Upper lobe of right lung (tissue), 1 donor: ENCODE measurements at regions not wholly inside any gene's neighbourhood (a gene's known extent, or its start where the extent isn't known, plus 50 kb on each side); places are given as distances from the start of the nearest gene placed in this dataset.
A peak's percentile ranks its signal among the peaks of the same experiment; 100 is the strongest.
"Not testable (repeated sequence)": the region's sequence is repeated elsewhere in the genome, so short reads cannot be mapped to it uniquely, and the experiment has no call there.

Experiments
- ATAC-seq: fragments of 200-7000 bp; cut with Tn5 transposase; one replicate; pipeline ENCODE4 v1.9.1; 2020; ENCODE audit warnings: mild to moderate bottlenecking, moderate library complexity
- DNase-seq: peaks from one replicate; pipeline ENCODE4 v3.0.0-alpha.2; 2020
- H3K27ac ChIP-seq: fragments of 200-600 bp; one replicate; pipeline ENCODE4 v1.8.0; 2022
- H3K27me3 ChIP-seq: fragments of 200-600 bp; one replicate; pipeline ENCODE4 v1.8.0; 2022; ENCODE audit warnings: mild to moderate bottlenecking
- H3K36me3 ChIP-seq: fragments of 200-600 bp; one replicate; pipeline ENCODE4 v1.8.0; 2022
- H3K4me1 ChIP-seq: fragments of 200-600 bp; one replicate; pipeline ENCODE4 v1.8.0; 2022
- H3K4me3 ChIP-seq: fragments of 200-600 bp; one replicate; pipeline ENCODE4 v1.8.0; 2022; ENCODE audit warnings: mild to moderate bottlenecking
- H3K9me3 ChIP-seq: fragments of 200-600 bp; one replicate; pipeline ENCODE4 v1.8.0; 2022
- intact Hi-C: fragments of 100-400 bp; cut with DNase I; formaldehyde crosslinking; loops from one replicate; pipeline ENCODE4 v1.11.0; 2022
- TF ChIP-seq, protein P1 (sequence below): fragments of 200-600 bp; IDR thresholded peaks from one replicate; pipeline ENCODE4 v1.8.0; 2022; ENCODE audit warnings: antibody characterized with exemption
- donor health status: DM: no; HTN: yes; CAD: no; lungs with severe emphysema.

DNA sequence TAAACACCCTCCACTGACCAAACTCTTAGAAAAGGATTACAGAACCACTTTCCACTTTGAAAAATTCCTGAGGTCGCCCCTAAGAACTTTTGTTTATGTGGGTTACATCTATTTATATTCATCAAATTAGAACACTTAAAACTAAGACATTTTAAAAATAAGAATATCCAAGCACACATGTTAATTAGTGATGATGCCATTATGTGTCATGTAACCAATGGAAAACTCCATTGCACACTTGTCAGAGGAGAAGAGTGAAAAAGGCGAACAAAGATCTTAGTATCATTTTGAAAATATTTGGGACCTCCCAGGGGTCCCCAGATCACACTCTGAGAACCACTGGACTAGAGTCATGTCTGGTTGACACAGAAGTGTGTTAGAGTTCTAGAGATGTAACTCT is 882.4 kb upstream of the AMELY start:
- intact Hi-C loops = no loop called here
- Histone ChIP-seq H3K27me3 (no peaks in the 10 kb centered on the region), H3K27ac (no peak overlapping the region), H3K9me3 (no peaks in the 10 kb centered on the region), H3K4me1 (no peaks in the 10 kb centered on the region), H3K4me3 (no peak overlapping the region), H3K36me3 (no peaks in the 10 kb centered on the region)
- TF ChIP-seq, protein P1, sequence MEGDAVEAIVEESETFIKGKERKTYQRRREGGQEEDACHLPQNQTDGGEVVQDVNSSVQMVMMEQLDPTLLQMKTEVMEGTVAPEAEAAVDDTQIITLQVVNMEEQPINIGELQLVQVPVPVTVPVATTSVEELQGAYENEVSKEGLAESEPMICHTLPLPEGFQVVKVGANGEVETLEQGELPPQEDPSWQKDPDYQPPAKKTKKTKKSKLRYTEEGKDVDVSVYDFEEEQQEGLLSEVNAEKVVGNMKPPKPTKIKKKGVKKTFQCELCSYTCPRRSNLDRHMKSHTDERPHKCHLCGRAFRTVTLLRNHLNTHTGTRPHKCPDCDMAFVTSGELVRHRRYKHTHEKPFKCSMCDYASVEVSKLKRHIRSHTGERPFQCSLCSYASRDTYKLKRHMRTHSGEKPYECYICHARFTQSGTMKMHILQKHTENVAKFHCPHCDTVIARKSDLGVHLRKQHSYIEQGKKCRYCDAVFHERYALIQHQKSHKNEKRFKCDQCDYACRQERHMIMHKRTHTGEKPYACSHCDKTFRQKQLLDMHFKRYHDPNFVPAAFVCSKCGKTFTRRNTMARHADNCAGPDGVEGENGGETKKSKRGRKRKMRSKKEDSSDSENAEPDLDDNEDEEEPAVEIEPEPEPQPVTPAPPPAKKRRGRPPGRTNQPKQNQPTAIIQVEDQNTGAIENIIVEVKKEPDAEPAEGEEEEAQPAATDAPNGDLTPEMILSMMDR = no peak
- ATAC-seq = no peak
- no peak for DNase-seq

DNA sequence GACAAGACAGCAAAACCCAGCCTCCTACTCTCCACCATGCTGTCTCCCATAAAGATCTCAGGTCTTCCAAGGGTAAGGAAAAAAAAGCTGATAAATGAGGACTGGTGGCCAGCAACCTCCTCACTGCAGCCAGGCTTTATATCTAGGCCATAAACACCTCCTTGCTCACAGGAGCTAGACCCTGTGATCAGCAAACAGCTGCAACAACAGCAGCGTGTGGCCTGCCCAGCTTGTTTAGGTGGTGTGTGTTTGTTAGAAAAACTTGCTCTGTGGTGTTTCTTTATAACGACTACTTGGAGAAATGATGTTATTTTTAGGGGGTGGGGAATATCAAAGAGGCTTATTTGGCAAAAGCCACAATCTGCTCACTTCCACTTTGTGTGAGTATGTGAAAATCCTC is 880.9 kb upstream of the AMELY start:
- ATAC-seq = no peak

DNA sequence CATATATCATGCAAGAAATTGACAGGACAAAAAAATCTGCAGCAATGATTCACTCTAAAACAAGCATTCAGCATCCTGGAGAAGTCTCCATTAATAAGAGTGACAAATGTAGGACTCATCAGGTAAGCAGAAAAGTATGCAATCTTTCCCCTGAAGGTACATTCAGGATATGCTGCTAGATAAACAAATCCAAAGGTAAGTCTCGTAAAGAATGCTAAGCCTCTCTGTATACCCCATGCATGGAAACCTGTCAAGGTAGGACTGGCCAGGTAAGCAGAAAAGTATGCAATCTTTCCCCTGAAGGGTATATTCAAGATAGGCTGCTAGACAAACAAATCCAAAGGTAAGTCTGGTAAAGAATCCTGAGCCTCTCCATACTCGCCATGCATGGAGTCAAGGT is 869.9 kb upstream of the AMELY start:
- intact Hi-C loops = no loop called here
- no peaks in the 10 kb centered on the region for H3K36me3 ChIP-seq
- no peaks in the 10 kb centered on the region for H3K9me3 ChIP-seq
- no peak overlapping the region for H3K27ac ChIP-seq
- TF ChIP-seq, protein P1 = no peak
- no peak for DNase-seq
- no peaks in the 10 kb centered on the region for H3K4me1 ChIP-seq
- H3K27me3 ChIP-seq = no peaks in the 10 kb centered on the region
- no peak overlapping the region for H3K4me3 ChIP-seq
- peak; percentile 59 for ATAC-seq

More for the DNA sequence above, 880.9 kb upstream of the AMELY start:
- no peaks in the 10 kb centered on the region for H3K9me3 ChIP-seq
- H3K4me3 ChIP-seq = no peak overlapping the region
- no peak overlapping the region for H3K27ac ChIP-seq
- DNase-seq = no peak
- H3K36me3 ChIP-seq = no peaks in the 10 kb centered on the region
- no peaks in the 10 kb centered on the region for H3K27me3 ChIP-seq
- intact Hi-C loops = no loop called here
- TF ChIP-seq, protein P1 = no peak
- no peaks in the 10 kb centered on the region for H3K4me1 ChIP-seq

DNA sequence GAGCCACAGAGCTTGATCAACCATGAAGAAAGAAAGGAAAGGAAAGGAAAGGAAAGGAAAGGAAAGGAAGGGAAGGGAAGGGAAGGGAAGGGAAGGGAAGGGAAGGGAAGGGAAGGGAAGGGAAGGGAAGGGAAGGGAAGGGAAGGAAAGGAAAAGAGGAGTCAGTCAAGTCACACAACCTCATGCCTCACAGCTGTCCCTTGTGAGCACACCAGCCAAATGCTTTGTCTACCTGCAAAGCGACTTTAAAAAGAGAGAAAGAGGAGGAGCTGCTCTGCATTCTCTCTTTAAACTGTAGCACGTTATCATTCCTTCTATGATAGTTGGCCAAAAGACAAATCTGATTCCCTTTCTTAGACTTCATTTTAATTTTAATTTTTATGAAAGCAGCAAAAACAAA is 863.9 kb upstream of the AMELY start:
- ATAC-seq, H3K9me3 ChIP-seq, H3K36me3 ChIP-seq, H3K27ac ChIP-seq, H3K27me3 ChIP-seq, intact Hi-C loops, DNase-seq, H3K4me1 ChIP-seq, H3K4me3 ChIP-seq: not testable (repeated sequence)

DNA sequence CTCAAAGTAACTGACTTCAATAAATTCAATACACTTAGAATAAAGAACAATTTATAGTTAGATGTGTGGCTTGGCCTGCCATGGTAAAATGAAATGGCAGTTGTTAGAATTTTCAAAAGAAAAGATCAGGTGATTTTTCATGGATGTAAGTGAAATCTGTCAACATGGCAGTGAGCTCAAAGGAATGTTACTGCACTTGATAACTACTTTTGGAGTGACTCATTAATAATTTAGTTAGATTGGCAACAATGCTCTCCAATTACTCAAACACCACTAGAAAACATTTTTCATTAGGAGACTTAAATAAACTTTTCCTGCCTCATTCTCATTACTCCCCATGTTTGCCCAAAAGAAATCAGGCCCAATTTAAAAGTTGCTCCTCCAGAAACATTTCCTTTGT is 860.2 kb upstream of the AMELY start:
- TF ChIP-seq, protein P1 = no peak
- Histone ChIP-seq H3K36me3 (no peaks in the 10 kb centered on the region), H3K27me3 (no peaks in the 10 kb centered on the region), H3K9me3 (no peaks in the 10 kb centered on the region), H3K4me3 (no peak overlapping the region), H3K27ac (no peak overlapping the region), H3K4me1 (no peaks in the 10 kb centered on the region)
- intact Hi-C loops = no loop called here
- no peak for DNase-seq
- ATAC-seq = no peak

DNA sequence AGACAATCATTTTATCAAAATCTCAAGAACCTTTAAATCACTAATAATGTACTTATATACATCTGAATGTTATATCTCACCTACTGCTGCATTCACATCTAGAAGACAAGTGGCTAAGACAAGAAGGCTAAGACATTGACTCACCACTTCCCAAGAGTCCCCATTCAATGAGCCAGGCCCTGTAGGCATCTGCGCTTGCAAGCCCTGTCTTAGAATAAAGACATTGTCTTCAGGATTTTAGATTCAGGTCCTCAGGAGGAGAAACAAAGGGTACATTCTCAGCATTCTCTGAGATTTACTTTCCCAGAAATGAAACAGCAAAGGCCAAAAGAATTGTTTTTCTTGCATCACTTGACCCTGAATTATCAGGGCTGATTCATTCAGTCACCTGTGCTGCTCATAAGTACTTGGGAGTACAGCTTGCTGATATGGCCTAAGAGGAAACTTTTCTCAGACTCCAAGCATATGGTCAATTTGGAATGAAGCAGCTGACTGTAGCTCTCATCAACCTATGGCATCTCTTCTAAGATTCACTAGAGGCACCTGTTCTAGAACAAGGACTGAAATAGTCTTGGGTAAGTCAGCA is 858.3 kb upstream of the AMELY start:
- no peaks in the 10 kb centered on the region for H3K36me3 ChIP-seq
- no peak overlapping the region for H3K27ac ChIP-seq
- no peaks in the 10 kb centered on the region for H3K4me1 ChIP-seq
- H3K27me3 ChIP-seq = no peaks in the 10 kb centered on the region
- ATAC-seq (peak; percentile 68), DNase-seq (no peak)
- TF ChIP-seq, protein P1 = no peak
- no peak overlapping the region for H3K4me3 ChIP-seq
- no peaks in the 10 kb centered on the region for H3K9me3 ChIP-seq
- intact Hi-C loops = no loop called here
